Motor neuron (in vitro differentiated cells): ENCODE measurements at regions not wholly inside any gene's neighbourhood (a gene's known extent, or its start where the extent isn't known, plus 50 kb on each side); places are given as distances from the start of the nearest gene placed in this dataset.
"Not testable (repeated sequence)": the region's sequence is repeated elsewhere in the genome, so short reads cannot be mapped to it uniquely, and the experiment has no call there.

ENCODE experiments used
- ATAC-seq, 8 experiments: fragments of 200-7000 bp; cut with Tn5 transposase; replicated peaks in 6 of 8; 2 replicates each; pipeline ENCODE4 v1.8.0; 2021; ENCODE audit warnings: mild to moderate bottlenecking in 8 of 8, moderate library complexity in 8 of 8
- H3K27ac ChIP-seq, 2 donors: fragments of 250-450 bp; sonication (Bioruptor Pico); 2 replicates each; pipeline ENCODE4 v1.9.0; 2021; ENCODE audit warnings: antibody characterized with exemption in 2 of 2, mild to moderate bottlenecking in 2 of 2, moderate library complexity in 1 of 2
- H3K4me1 ChIP-seq, 2 donors: fragments of 250-450 bp; sonication (Bioruptor Pico); replicated peaks in 1 of 2; 2 replicates each; pipeline ENCODE4 v1.6.1; 2021; ENCODE audit warnings: antibody characterized with exemption in 2 of 2, mild to moderate bottlenecking in 2 of 2, moderate library complexity in 1 of 2
- H3K4me3 ChIP-seq, 5 donors: fragments of 250-450 bp; sonication (Bioruptor Pico); 2 replicates each; pipeline ENCODE4 v1.9.0; 2021; ENCODE audit warnings: antibody characterized with exemption in 5 of 5, mild to moderate bottlenecking in 5 of 5, moderate library complexity in 4 of 5
- WGBS, 10 experiments: fragments of 450-650 bp; shearing (Covaris generic); methylation state at CpG; one replicate each; pipeline ENCODE4 v1.0.0; 2022; 5-methylcytosine and 5-hydroxymethylcytosine counted together
- in situ Hi-C, 9 experiments: fragments of 400-800 bp; cut with MboI; loops; one replicate each; pipeline ENCODE4 v1.15.0; 2021; ENCODE audit warnings: low sequenced_read_pairs in 9 of 9, low pct_unique_long_range_greater_than_20kb in 2 of 9; ENCODE audit not compliant: unreplicated experiment in 9 of 9

DNA sequence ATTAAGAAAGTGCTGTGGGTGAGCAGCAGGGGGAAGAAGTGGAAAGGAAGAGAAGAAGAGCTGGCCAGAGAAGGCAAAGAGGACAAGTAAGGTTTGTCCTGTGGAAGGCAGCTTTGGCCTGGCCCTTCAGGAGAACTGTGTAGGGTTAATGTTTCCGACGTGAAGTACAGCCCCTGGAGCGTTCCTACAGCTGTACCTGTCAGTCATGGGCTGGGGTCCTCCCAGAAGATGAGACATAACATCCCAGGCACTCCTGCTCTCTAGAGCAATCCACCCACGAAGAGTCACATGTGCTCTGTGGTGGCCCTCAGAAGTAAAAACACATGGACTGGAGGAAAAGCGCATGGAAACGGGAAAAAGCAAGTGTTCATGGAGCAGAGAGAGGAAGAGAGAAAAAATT, 237.4 kb downstream of the CAAP1 start:
- Histone ChIP-seq H3K4me1 (peaks cover 8 to 9% of the 10 kb centered on the region in 2 donors), H3K27ac (no peak overlapping the region), H3K4me3 (no peak overlapping the region)
- in situ Hi-C loops = no loop called here
- ATAC-seq = no peak
- 32 to 100% (median 93%) methylated on average over 2 to 6 of the region's 6 CpGs; no CpG with 5 or more reads in 1 of the 10 experiments for WGBS, 10 experiments

DNA sequence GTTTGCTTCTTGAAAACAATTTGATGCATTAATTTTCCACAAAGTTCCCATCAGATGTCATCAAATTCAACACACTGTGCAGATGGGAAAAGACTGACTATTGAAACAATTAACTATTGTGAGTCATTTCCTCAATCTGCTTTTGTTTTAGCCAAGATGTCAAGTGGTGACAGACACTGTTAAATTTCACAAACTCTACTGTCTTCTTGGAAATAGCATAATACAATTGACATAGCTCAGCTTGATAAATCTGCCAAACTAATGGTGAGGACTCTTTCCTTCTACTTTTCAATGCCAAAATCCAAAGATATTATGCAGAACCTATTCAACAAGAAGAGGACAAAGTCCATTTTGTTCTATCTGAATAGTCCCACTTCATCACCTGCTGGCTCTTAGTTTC, 242.3 kb downstream of the CAAP1 start:
- in situ Hi-C loops = no loop called here
- ATAC-seq = no peak
- H3K4me1 ChIP-seq = no peaks in the 10 kb centered on the region
- no peak overlapping the region for H3K27ac ChIP-seq
- no peak overlapping the region for H3K4me3 ChIP-seq

GRCh38 chr9:26643826-26644225, 248.8 kb downstream of the CAAP1 start:
- peaks cover 0 to 10% of the 10 kb centered on the region in 2 donors for H3K4me1 ChIP-seq
- H3K27ac ChIP-seq = no peak overlapping the region
- in situ Hi-C loops = no loop called here
- H3K4me3 ChIP-seq = no peak overlapping the region
- ATAC-seq = no peak
- WGBS, 10 experiments = 39 to 100% (median 85%) methylated on average over 1 to 4 of the region's 4 CpGs; no CpG with 5 or more reads in 1 of the 10 experiments

DNA sequence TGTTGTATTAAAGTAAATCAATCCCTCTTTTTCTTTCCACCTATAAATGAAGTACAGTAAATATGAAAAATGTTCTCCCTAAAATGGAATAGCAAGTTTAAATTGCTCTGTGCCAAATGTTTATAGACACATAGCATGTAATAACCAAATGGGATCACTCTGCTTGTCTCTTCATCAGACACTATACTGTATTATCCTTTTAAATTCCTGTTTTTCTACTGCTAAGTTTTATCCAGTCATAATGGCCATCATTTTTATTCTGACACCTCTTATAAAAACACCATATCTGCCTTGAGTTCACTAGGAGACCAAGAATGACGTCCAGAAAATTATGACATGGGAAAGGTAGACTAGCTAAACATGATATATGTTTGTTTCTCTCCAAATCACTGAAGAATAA, 252.8 kb downstream of the CAAP1 start:
- WGBS, 10 experiments = 10 to 100% (median 83%) methylated on average over 1 of the region's 1 CpG; no CpG with 5 or more reads in 5 of the 10 experiments
- no peak overlapping the region for H3K27ac ChIP-seq
- H3K4me1 ChIP-seq = peaks cover 15 to 32% of the 10 kb centered on the region in 2 donors
- in situ Hi-C loops = no loop called here
- H3K4me3 ChIP-seq = no peak overlapping the region
- ATAC-seq = peak in 1 of 8 experiments; percentile 42

DNA sequence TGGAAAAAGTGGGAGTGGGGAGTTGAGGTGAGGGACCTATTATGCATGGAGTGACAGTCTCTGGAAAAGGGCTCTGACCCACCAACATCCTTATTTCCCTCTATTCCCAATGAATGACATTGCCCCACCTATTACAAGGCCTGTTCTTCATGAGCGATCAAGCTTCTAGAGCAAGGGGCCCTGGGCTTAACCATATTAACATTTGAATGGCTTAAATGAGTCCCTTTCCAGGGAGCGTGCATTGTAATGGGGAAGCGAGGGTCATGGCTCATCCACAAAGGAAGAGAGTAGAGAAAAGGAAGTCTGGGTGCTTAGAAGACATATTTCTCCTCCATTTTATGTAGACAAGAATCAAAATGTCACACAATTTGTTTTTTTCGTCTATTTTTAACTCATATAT, 255.5 kb downstream of the CAAP1 start:
- no peak overlapping the region for H3K4me3 ChIP-seq
- in situ Hi-C loops = no loop called here
- no peak overlapping the region for H3K27ac ChIP-seq
- 0 to 46% (median 23%) methylated on average over 1 to 4 of the region's 4 CpGs; no CpG with 5 or more reads in 2 of the 10 experiments for WGBS, 10 experiments
- ATAC-seq = peak in 5 of 8 experiments; percentile 71 to 91 (median 87)
- H3K4me1 ChIP-seq = peaks cover 15 to 32% of the 10 kb centered on the region in 2 donors

DNA sequence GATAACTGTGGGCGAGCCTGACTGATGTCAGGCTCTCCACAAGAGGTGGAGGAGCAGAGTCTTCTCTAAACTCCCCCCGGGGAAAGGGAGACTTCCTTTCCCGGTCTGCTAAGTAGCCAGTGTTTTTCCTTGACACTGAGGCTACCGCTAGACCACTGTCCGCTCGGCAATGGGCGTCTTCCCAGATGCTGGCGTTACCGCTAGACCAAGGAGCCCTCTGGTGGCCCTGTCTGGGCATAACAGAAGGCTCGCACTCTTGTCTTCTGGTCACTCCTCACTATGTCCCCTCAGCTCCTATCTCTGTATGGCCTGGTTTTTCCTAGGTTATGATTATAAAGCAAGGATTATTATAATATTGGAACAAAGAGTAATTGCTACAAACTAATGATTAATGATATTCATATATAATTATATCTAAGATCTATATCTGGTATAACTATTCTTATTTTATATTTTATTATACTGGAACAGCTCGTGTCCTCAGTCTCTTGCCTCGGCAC, 278.7 kb downstream of the CAAP1 start:
- 47 to 86% methylated on average over 4 to 8 of the region's 12 CpGs; no CpG with 5 or more reads in 8 of the 10 experiments for WGBS, 10 experiments
- in situ Hi-C loops, H3K4me3 ChIP-seq, H3K27ac ChIP-seq, H3K4me1 ChIP-seq, ATAC-seq: not testable (repeated sequence)

DNA sequence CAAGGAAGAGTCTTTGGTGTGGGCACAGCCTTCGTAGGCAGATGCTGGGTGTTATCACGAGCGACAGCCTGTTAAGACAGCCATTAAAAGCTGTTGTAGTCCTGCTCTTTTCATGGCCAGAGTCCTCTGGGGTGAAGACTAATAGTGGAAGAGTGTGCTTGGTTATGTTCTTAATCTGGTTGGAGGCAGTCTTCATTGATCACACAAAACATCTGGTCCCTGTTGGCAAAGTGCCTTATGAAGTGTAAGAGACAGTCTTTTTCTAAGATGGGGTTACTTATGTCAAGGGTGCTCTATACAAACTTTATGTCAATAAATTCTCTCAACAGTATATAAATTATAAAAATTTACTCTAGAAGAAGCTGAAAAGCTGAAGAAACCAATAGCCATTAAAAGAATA, 280.4 kb downstream of the CAAP1 start:
- 0 to 100% (median 56%) methylated on average over 1 to 3 of the region's 3 CpGs; no CpG with 5 or more reads in 2 of the 10 experiments for WGBS, 10 experiments
- in situ Hi-C loops = no loop called here

GRCh38 chr9:26606756-26607155, 285.8 kb downstream of the CAAP1 start:
- Histone ChIP-seq H3K4me3 (no peak overlapping the region), H3K4me1 (peaks cover 0 to 5% of the 10 kb centered on the region in 2 donors), H3K27ac (no peak overlapping the region)
- no peak for ATAC-seq
- in situ Hi-C loops = no loop called here
- WGBS, 10 experiments = 0 to 100% (median 95%) methylated on average over 1 of the region's 1 CpG; no CpG with 5 or more reads in 2 of the 10 experiments

More for the DNA sequence above, 280.4 kb downstream of the CAAP1 start:
- H3K4me1 ChIP-seq = no peaks in the 10 kb centered on the region
- no peak overlapping the region for H3K27ac ChIP-seq
- ATAC-seq = no peak
- no peak overlapping the region for H3K4me3 ChIP-seq

DNA sequence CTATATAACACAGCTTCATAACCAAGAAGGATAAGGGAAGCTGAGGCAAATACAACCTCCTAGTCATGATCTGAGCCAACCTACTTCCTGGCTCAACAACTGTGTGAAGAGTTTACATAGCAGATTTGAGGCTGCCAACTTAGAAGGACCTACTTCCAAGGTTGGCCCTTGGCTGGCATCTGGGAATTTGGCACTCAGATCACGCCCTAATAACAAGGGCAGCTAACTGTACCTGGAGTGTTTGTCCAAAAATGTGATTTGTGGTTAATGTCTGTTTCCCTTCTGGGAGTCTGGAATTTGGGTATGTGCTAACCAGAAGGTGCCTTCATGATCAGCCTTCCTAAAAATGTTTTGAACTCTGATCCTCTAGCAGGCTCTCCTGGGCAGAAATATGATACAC, 287.2 kb downstream of the CAAP1 start:
- H3K27ac ChIP-seq = no peak overlapping the region
- no peak for ATAC-seq
- WGBS, 10 experiments = 13 to 100% (median 100%) methylated on average over 1 of the region's 1 CpG; no CpG with 5 or more reads in 5 of the 10 experiments
- in situ Hi-C loops = no loop called here
- H3K4me1 ChIP-seq = peaks cover 0 to 5% of the 10 kb centered on the region in 2 donors
- no peak overlapping the region for H3K4me3 ChIP-seq

DNA sequence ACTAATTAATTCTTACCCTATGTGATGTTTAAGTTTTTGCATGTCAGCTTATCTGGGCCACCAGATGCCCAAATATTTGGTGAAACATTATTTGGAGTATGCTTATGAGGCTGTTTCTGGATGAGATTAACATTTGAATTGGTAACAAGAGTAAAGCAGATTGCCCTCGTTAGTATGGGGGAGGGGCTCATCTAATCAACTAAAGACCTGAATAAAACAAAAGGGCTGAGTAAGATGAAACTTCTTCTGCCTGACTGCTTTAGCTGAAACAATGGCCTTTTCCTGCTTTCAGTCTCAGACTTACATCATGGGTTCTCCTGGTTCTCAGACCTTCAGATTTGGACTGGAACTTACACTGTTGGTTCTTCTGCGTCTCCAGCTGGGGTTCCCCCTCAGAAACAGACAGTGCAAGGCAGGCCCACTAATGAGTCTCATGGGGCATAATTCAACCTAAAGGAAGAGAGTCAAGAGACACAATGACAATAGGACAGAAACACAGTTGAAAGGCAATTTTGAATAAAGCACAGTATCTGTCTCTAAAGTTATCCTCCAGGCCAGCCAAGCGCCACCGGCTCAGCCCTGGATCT, 288.4 kb downstream of the CAAP1 start:
- ATAC-seq = peak in 3 of 8 experiments; percentile 14 to 38 (median 23)
- peaks cover 0 to 5% of the 10 kb centered on the region in 2 donors for H3K4me1 ChIP-seq
- no peak overlapping the region for H3K4me3 ChIP-seq
- WGBS, 10 experiments = 17 to 80% (median 62%) methylated on average over 1 to 4 of the region's 4 CpGs; no CpG with 5 or more reads in 3 of the 10 experiments
- no peak overlapping the region for H3K27ac ChIP-seq
- in situ Hi-C loops = no loop called here

DNA sequence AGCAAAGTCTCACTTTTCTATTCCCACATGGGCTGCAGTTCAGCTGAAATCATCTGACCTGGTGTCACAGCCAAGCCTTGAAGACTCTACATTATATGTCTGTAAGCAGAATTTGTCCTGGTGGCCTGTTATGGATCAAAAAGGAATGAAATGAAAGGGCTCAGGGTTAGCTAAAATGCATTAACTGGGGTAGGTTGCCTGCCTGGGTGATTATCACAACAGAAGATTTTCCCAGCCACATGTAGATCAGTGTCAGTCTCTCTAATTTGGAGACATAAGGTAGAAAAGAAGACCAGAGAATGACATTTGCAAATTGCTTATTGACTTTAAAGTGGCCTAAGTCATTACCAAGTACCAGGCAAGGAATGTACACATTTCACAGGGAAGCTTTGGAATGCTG, 289.0 kb downstream of the CAAP1 start:
- ATAC-seq = peak in 1 of 8 experiments; percentile 81
- no peak overlapping the region for H3K27ac ChIP-seq
- in situ Hi-C loops = no loop called here
- peaks cover 0 to 5% of the 10 kb centered on the region in 2 donors for H3K4me1 ChIP-seq
- H3K4me3 ChIP-seq = no peak overlapping the region

GRCh38 chr9:26597542-26598149, 295.0 kb downstream of the CAAP1 start:
- peak in 3 of 8 experiments; percentile 50 to 96 (median 50) for ATAC-seq
- H3K4me1 ChIP-seq = peaks cover 2 to 13% of the 10 kb centered on the region in 2 donors
- H3K27ac ChIP-seq = no peak overlapping the region
- in situ Hi-C loops = no loop called here
- no peak overlapping the region for H3K4me3 ChIP-seq
- 41 to 84% (median 66%) methylated on average over 3 to 5 of the region's 5 CpGs for WGBS, 10 experiments

- peak in 1 of 8 experiments; percentile 53 for ATAC-seq
- WGBS, 10 experiments = 0 to 100% (median 83%) methylated on average over 1 to 2 of the region's 2 CpGs; no CpG with 5 or more reads in 3 of the 10 experiments
- in situ Hi-C loops = loop anchor here in 1 of 9 experiments (10.0 kb wide), 1 partner anchor 54 kb away; no protein-coding TSS in a partner anchor
- H3K4me3 ChIP-seq = no peak overlapping the region
- H3K27ac ChIP-seq = no peak overlapping the region
- peaks cover 0 to 2% of the 10 kb centered on the region in 2 donors for H3K4me1 ChIP-seq
Observed at GRCh38 chr9:26579056-26579455, 313.5 kb downstream of the CAAP1 start.
